ENCODE measurements at regions not wholly inside any gene's neighbourhood (a gene's known extent, or its start where the extent isn't known, plus 50 kb on each side); places are given as distances from the start of the nearest gene placed in this dataset.

DNA sequence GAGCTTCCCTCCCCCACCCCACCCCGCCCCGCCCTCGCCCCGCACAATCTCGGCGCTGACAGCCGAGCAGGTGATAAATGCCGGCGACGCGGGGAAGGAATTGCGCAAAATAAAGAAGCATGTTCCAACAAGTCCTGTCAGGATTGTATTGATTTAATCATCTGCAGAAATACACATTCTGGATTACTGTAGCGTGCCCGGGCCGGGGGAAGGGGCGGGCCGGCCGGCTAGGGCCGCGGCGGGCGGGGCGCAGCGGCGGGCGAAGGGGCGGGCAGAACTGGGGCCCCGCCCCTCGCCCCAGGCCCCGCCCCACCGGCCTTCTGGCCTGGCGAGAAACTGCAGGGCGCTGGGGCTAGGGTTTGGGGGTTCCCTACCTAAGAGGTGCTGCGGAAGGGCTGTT lies 88.9 kb upstream of the PAX2 start:
- no peak for DNase-seq (ENCODE audit: low spot score in 2 of 2)
- peaks cover 13 to 95% of the 10 kb centered on the region in 2 donors for H3K27me3 ChIP-seq
- TF ChIP-seq, protein P1, sequence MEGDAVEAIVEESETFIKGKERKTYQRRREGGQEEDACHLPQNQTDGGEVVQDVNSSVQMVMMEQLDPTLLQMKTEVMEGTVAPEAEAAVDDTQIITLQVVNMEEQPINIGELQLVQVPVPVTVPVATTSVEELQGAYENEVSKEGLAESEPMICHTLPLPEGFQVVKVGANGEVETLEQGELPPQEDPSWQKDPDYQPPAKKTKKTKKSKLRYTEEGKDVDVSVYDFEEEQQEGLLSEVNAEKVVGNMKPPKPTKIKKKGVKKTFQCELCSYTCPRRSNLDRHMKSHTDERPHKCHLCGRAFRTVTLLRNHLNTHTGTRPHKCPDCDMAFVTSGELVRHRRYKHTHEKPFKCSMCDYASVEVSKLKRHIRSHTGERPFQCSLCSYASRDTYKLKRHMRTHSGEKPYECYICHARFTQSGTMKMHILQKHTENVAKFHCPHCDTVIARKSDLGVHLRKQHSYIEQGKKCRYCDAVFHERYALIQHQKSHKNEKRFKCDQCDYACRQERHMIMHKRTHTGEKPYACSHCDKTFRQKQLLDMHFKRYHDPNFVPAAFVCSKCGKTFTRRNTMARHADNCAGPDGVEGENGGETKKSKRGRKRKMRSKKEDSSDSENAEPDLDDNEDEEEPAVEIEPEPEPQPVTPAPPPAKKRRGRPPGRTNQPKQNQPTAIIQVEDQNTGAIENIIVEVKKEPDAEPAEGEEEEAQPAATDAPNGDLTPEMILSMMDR (IDR thresholded peaks at IDR 0.05), result no peak
- no peak for TF ChIP-seq EP300 (IDR thresholded peaks at IDR 0.05)
- no peak for TF ChIP-seq POLR2A (IDR thresholded peaks at IDR 0.05)
- H3K36me3 ChIP-seq, result no peaks in the 10 kb centered on the region
- peak overlapping the region in 1 of 4 donors; percentile 19 for H3K4me3 ChIP-seq
- WGBS, 2 donors, result 3 to 5% methylated on average over 10 to 21 of the region's 34 CpGs
- peaks cover 0 to 8% (median 0%) of the 10 kb centered on the region in 4 donors for H3K9me3 ChIP-seq
- peaks cover 0 to 42% (median 6%) of the 10 kb centered on the region in 4 donors for H3K4me1 ChIP-seq
- no peak overlapping the region for H3K27ac ChIP-seq

DNA sequence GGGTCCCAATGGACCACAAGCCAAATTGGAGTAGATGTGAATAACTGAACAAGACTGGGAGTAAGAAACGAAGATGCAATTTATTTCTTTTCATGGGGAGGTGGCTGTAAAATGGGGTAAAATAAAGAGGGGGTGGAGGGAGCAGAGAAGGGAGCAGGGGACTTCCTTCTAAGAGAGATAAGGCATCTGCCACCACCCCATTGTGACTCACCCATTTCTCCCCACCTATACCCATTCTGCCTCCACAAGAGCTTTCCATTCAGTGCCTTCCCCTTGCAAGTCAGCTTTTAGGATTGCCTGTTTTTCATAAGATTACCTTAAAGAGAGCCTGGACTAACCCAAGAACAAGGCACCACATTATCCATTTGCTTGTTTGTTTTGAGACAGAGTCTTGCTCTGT lies 87.1 kb upstream of the PAX2 start:
- no peaks in the 10 kb centered on the region for H3K36me3 ChIP-seq
- TF ChIP-seq, protein P1 (IDR thresholded peaks at IDR 0.05), result no peak
- no peak for TF ChIP-seq POLR2A (IDR thresholded peaks at IDR 0.05)
- TF ChIP-seq EP300 (IDR thresholded peaks at IDR 0.05), result no peak
- peaks cover 0 to 8% (median 0%) of the 10 kb centered on the region in 4 donors for H3K9me3 ChIP-seq
- H3K27ac ChIP-seq, result no peak overlapping the region
- WGBS, 2 donors, result 37 to 40% methylated on average over 1 of the region's 1 CpG
- peaks cover 13 to 91% of the 10 kb centered on the region in 2 donors for H3K27me3 ChIP-seq
- DNase-seq (ENCODE audit: low spot score in 2 of 2), result no peak
- no peak overlapping the region for H3K4me3 ChIP-seq
- peaks cover 0 to 42% (median 6%) of the 10 kb centered on the region in 4 donors for H3K4me1 ChIP-seq

DNA sequence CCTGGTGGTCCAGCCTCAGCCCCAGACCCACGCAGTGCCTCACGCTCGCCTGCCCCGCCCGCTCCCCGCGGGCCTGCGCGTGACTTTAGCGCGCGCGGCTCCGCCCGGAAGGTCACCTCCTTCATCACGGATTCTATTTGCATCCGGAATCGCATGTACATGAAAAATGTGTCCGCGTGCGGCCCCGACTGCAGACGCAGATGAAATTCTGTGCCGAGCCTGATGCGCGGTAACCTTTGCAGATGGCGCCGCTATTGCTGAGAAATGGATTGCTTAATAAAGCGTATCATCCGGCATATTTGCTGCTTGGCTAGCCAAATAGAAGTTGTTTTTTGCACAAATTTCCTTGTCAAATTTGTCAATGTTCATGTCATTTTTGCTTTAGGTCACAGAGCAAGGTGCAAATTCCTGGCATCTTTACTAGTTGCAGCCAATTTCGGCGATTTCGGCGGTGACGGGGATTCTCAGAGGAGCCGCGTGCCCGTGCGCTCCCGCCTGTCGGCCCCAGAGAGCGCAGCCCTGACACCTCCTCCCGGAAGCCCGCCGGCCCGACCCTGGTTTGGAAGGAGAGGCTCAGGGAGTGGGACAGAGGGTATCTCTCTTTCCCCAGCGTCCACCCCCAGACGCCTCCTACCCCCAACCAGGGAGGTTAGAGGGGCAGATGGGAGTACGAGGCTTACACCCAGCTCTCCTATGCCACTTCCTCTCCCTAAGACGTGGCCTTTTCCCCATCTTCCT lies 85.9 kb upstream of the PAX2 start:
- Histone ChIP-seq H3K27me3 (peaks cover 7 to 85% of the 10 kb centered on the region in 2 donors), H3K36me3 (no peaks in the 10 kb centered on the region), H3K4me3 (no peak overlapping the region), H3K27ac (no peak overlapping the region), H3K9me3 (peaks cover 0 to 8% (median 0%) of the 10 kb centered on the region in 4 donors), H3K4me1 (peaks cover 0 to 29% (median 4%) of the 10 kb centered on the region in 4 donors)
- no peak for DNase-seq (ENCODE audit: low spot score in 2 of 2)
- 3 to 8% methylated on average over 50 of the region's 50 CpGs for WGBS, 2 donors
- TF ChIP-seq POLR2A (IDR thresholded peaks at IDR 0.05), result no peak
- TF ChIP-seq EP300 (IDR thresholded peaks at IDR 0.05), result no peak
- TF ChIP-seq, protein P1 (IDR thresholded peaks at IDR 0.05), result no peak

DNA sequence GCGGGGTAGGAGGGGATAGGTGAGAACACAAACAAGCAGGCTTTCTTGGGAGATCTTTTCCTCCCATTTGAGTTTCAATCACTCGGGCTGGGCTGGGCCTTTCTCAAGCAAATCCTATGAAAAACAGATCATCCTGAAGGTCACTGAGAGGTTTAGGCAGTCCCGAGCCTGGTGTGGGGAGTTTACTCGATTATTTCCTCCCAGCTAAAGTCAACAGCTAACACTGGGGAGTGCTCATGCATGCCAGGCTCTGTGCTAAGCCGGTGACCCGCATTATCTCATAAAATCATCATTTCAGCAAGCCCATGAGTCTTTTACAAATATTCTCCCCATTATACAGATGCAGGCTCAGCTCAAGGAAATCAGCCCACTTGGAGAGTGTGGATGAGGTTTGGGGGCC lies 85.0 kb upstream of the PAX2 start:
- WGBS, 2 donors, result 23 to 29% methylated on average over 6 of the region's 6 CpGs
- Histone ChIP-seq H3K36me3 (no peaks in the 10 kb centered on the region), H3K4me3 (no peak overlapping the region), H3K27ac (no peak overlapping the region), H3K27me3 (peaks cover 6 to 85% of the 10 kb centered on the region in 2 donors), H3K9me3 (peaks cover 0 to 8% (median 0%) of the 10 kb centered on the region in 4 donors), H3K4me1 (peaks cover 0 to 21% (median 2%) of the 10 kb centered on the region in 4 donors)
- DNase-seq (ENCODE audit: low spot score in 2 of 2), result no peak
- TF ChIP-seq POLR2A (IDR thresholded peaks at IDR 0.05) (no peak), EP300 (IDR thresholded peaks at IDR 0.05) (no peak)
- TF ChIP-seq, protein P1 (IDR thresholded peaks at IDR 0.05), result no peak

DNA sequence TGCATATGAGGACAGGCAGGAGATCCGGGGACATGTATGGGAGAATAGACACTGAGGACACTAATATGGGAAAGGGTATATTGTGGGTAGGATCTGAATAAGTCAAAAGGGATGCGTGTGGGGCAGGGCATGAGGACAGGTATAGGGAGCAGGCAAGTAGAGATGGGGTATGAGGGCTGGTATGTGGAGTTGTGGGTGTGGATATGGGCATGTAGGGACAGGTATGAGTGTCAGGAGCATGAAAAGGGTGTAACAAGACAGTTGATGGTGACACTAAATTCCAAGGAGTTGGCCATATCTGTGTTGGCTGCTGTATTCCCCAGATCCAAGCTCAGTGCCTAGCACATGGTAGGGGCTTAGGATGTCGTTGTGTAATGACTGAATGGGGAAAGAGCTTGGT lies 84.4 kb upstream of the PAX2 start:
- Histone ChIP-seq H3K36me3 (no peaks in the 10 kb centered on the region), H3K27me3 (peaks cover 6 to 84% of the 10 kb centered on the region in 2 donors), H3K4me3 (no peak overlapping the region), H3K4me1 (peaks cover 0 to 15% (median 2%) of the 10 kb centered on the region in 4 donors), H3K27ac (no peak overlapping the region), H3K9me3 (peaks cover 0 to 8% (median 0%) of the 10 kb centered on the region in 4 donors)
- DNase-seq (ENCODE audit: low spot score in 2 of 2), result no peak
- no peak for TF ChIP-seq POLR2A (IDR thresholded peaks at IDR 0.05)
- TF ChIP-seq EP300 (IDR thresholded peaks at IDR 0.05), result no peak
- TF ChIP-seq, protein P1 (IDR thresholded peaks at IDR 0.05), result no peak
- whole genome bisulfite sequencing, 2 donors, result 44 to 58% methylated on average over 2 of the region's 3 CpGs

Measured in tibial nerve (tissue), 4 donors.